HG03060 (cell line): ENCODE measurements at regions not wholly inside any gene's neighbourhood (a gene's known extent, or its start where the extent isn't known, plus 50 kb on each side); places are given as distances from the start of the nearest gene placed in this dataset.

Source experiments
- ATAC-seq: cut with Tn5 transposase; IDR thresholded peaks from one replicate; pipeline ENCODE4 v1.9.1; 2021; ENCODE audit warnings: low read depth, moderate number of reproducible peaks; ENCODE audit not compliant: unreplicated experiment

- no peak for ATAC-seq
These were observed 1475.5 kb upstream of the TENM4 start for GRCh38 chr11:80916173-80916798.

- ATAC-seq = no peak
These were observed 1473.5 kb upstream of the TENM4 start for GRCh38 chr11:80914311-80914710.

DNA sequence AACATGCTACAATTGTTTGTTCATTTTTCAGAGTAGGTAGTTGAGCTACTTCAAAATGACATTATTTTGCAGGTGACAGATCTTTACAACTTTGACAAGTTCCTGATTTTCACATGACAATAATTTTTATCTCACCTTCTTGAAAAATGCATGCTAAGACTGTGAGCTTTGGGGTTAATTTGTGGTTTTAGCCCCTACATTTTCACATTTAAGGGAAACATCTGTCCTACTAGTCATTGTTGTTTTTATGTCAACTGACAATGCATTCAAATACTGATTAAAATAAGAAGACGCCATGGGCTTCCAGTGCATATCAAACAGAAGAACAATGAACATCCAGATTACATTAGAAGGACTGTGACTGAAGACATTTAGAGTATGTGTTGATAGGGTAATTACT is 1470.8 kb upstream of the TENM4 start:
- no peak for ATAC-seq

DNA sequence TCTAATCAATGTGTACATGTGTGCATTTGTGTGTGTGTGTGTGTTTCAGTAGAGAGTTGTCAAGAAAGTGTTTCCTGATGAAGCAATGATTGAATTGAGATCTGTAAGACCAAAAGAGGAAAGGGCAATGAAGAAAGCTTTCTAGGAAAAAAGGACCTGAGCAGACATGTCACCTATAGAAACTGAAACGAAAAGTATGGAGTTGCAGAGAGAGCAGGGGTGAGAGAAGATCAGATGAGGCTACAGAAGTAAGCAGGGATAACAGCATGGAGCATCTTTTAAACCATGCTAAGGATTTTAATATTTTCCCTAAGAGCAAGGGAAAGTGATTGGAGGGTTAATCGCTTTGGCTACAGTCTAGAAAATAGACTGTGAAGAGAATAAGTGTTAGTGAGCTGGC is 1459.4 kb upstream of the TENM4 start:
- no peak for ATAC-seq

GRCh38 chr11:80899381-80899780 is 1458.6 kb upstream of the TENM4 start:
- peak; percentile 57 for ATAC-seq

DNA sequence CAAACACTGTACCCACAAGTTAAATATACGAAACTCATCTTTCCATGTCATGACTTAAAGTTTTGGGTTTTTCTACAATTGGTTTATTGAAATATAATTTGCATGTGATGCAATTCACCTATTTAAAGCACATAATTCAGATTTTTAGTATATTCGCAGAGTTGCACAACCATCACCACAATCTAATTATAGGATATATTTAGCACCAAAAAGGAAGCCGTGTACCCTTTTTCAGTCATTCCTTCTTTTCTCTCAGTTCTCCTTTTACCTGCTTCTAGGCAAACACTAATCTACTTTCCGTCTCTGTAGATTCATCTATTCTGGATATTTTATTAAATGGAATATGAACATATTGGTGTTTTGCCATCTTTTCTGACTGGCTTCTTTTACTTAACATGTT is 1458.1 kb upstream of the TENM4 start:
- ATAC-seq = peak; percentile 25

- ATAC-seq = no peak
These were observed 1445.9 kb upstream of the TENM4 start for GRCh38 chr11:80886684-80887083.

DNA sequence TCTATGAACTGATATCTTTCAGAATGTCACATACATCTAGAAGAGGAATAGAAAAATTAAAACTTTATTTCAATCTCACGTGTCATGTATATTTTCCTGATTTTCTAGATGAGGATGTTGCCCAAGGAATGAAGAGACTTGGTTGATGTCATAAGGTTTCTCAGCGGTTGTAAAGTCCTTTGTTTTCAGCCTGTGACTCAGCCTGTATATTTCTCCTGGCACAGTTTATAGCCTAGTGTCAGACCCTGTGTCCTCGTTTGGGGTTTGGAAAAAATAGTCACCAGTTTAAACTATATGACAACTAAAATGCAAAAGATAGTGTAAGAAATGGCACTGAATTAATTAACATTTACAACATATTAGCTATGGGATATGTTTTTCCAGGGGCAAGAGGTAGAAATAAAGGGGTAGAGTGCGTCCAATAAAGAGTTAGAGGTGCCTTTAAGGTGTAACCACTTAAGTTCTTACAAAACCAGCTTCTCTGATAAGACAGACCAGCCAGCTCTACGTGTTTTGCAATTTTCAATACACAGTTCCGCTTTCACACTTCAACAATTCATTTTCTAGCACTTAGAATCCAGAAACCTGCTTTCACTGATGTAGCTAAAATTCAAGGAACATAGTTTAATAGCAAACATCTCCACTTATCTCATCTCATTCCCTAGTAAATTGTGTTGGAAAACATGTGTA is 1432.6 kb upstream of the TENM4 start:
- ATAC-seq = no peak

GRCh38 chr11:80872116-80872728 is 1431.4 kb upstream of the TENM4 start:
- ATAC-seq = no peak

DNA sequence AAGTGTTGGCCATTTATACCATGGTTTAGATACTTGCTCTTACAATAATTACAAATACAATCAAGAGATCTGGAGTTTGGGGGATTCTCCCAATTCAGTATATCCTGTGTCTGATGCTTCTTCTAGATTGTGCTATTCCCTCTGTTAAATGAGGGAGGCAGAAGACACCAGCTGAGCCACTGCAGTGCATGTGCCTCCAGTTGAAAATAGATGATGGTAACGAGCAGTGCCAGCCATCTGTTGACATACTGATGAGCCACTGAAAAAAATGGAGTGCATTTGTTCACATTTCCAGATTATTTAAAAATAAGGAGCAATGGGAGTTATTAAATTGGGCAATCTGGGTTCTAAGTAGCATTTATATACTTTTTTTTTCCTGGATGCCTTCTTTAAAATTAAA is 1428.0 kb upstream of the TENM4 start:
- no peak for ATAC-seq

DNA sequence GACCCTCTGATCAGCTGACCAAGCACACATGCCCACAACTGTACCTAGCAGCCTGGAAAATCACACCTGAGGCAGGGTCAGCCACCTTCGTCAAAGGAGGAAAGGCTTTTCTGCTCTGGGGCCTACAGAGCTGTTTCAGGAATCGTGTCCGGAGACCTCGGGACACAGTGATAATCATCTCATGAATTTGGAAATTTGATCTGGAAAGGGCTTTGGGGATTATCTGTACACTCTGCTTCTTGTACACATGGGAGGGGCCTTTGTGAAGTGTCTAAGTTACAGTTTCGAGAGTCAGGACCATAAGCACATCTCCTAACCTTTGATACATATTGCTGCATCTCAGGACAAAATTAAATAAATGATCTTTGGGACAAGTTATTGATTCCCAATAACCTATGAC is 1421.2 kb upstream of the TENM4 start:
- ATAC-seq = no peak

GRCh38 chr11:80861193-80861592 is 1420.4 kb upstream of the TENM4 start:
- ATAC-seq = no peak

- ATAC-seq = no peak
These were observed 1419.8 kb upstream of the TENM4 start for GRCh38 chr11:80860632-80861031.

DNA sequence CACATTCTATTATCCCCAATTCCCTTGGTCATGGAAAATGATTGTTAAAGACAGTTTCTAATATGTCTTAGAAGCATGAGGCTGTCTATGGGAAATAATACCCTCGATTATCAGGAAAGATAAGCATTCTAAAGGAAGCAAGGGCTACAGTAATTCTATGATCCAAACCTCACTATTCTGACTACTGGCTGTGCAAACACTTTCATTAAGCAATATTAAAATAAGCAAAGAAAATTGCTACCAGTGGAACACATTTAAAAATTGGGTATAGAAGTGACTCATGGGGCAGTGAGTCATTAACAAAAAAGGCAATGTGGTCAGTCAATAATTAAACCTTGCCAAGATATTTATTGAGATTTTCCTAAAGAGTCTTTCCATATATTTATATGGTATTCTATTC is 1415.2 kb upstream of the TENM4 start:
- ATAC-seq = no peak

- ATAC-seq = no peak
These were observed 1414.6 kb upstream of the TENM4 start for GRCh38 chr11:80855426-80855825.

GRCh38 chr11:80849253-80849652 is 1408.4 kb upstream of the TENM4 start:
- ATAC-seq = peak; percentile 57

GRCh38 chr11:80846979-80847378 is 1406.1 kb upstream of the TENM4 start:
- ATAC-seq = peak; percentile 91

GRCh38 chr11:80846442-80846841 is 1405.6 kb upstream of the TENM4 start:
- no peak for ATAC-seq

DNA sequence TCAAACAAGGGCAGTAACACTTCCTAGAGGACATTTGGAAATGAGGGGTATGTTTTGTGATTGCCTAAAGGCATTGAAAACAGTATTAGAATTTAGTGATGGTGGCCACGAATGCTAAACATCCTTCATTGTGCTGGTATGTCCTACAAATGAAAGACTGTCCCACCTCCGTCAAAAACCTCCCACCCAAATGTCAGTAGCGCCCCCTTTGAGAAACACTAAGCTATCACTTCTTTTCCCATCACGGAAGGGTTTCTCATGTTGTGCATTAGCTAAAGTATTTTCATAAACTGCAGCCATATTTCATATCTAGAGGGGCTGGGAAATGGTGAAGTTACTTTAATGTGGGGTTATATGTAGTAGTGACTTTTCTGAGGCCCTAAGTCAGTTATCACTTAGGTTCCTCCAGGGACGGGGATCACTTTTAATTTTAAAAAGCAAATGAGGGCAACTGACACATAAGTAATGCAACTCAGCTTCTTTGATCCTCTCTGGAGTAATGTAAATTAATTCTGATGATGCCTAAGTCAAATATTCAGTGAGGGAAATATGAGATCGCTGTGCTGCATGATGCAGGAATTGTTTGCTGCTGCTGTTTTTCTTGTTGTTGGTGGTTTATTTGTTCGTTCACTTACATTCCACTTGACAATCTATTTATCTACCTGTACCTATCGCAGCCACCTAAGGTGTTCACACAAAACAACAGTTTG is 1403.4 kb upstream of the TENM4 start:
- ATAC-seq = no peak

GRCh38 chr11:80843266-80843974 is 1402.6 kb upstream of the TENM4 start:
- ATAC-seq = no peak

GRCh38 chr11:80842246-80842645 is 1401.4 kb upstream of the TENM4 start:
- no peak for ATAC-seq
